Endothelial cell of umbilical vein (primary cell): ENCODE measurements at regions not wholly inside any gene's neighbourhood (a gene's known extent, or its start where the extent isn't known, plus 50 kb on each side); places are given as distances from the start of the nearest gene placed in this dataset.

Source experiments
- POLR2A ChIP-seq: IDR thresholded peaks from 2 replicates; pipeline ENCODE4 v1.6.1; 2012; ENCODE audit warnings: low read depth, mild to moderate bottlenecking, control low read depth, low read length
- POLR2AphosphoS5 ChIP-seq: IDR thresholded peaks from 2 replicates; pipeline ENCODE4 v1.6.1; 2012; ENCODE audit warnings: low read depth, mild to moderate bottlenecking, control low read depth, low read length, moderate library complexity; ENCODE audit not compliant: insufficient read depth
- TF ChIP-seq, protein P1 (sequence below), 2 donors: IDR thresholded peaks; 1 replicate in 1 of 2; 2 replicates in 1 of 2; pipeline ENCODE4 v1.5.1; 2011; ENCODE audit warnings: low read length in 2 of 2, mild to moderate bottlenecking in 2 of 2, moderate library complexity in 2 of 2, control low read depth in 1 of 2, inconsistent platforms in 1 of 2, low read depth in 1 of 2; ENCODE audit not compliant: insufficient read depth in 1 of 2; ENCODE audit errors: extremely low read depth in 1 of 2

DNA sequence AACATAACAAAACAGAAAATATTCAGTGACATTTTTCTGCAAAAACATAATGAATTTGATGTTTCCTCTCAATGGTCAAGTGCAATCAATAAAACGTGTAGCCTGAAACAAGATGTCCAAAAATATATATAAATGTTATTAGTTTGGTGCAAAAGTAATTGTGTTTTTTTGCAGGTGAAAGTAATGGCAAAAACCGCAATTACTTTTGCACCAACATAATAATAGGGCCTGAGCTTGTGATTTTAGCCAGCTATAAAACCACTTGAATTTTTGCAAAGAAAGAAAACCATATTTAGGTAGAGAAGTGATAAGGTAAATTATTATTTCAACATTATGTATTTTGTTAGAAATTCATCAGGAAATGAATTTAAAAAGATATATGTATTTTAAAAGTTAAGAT is 475.3 kb upstream of the AMOT start:
- no peak for TF ChIP-seq POLR2AphosphoS5
- TF ChIP-seq, protein P1, sequence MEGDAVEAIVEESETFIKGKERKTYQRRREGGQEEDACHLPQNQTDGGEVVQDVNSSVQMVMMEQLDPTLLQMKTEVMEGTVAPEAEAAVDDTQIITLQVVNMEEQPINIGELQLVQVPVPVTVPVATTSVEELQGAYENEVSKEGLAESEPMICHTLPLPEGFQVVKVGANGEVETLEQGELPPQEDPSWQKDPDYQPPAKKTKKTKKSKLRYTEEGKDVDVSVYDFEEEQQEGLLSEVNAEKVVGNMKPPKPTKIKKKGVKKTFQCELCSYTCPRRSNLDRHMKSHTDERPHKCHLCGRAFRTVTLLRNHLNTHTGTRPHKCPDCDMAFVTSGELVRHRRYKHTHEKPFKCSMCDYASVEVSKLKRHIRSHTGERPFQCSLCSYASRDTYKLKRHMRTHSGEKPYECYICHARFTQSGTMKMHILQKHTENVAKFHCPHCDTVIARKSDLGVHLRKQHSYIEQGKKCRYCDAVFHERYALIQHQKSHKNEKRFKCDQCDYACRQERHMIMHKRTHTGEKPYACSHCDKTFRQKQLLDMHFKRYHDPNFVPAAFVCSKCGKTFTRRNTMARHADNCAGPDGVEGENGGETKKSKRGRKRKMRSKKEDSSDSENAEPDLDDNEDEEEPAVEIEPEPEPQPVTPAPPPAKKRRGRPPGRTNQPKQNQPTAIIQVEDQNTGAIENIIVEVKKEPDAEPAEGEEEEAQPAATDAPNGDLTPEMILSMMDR (IDR thresholded peaks at IDR 0.05; ENCODE audit: extremely low read depth in 1 of 2, insufficient read depth in 1 of 2, low read depth in 1 of 2, low read length in 2 of 2), result no peak
- no peak for TF ChIP-seq POLR2A
